ENCODE measurements at regions not wholly inside any gene's neighbourhood (a gene's known extent, or its start where the extent isn't known, plus 50 kb on each side); places are given as distances from the start of the nearest gene placed in this dataset.

DNA sequence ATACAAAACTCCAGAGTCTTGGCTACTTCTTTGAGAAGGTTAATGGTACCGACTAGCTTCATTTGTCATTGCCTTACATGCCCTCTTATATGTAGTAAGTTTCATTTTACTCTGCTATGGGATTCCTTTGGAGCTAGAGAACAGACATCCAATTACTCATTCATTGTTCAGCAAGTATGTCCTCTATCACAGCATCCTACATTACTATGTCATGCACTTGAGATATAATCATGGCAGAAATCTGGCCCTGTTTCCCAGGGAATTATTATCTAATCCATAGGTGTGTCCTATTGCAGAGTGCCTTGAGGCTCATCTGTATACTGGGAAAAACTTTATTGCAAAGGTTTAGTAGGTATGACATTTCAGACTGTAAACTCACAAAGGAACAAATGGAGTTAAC lies 333.1 kb upstream of the NECTIN3 start:
- Histone ChIP-seq H3K9me3 (replicated peaks; ENCODE audit: control insufficient read depth, insufficient read depth, low read depth, low read length) (no peaks in the 10 kb centered on the region), H3K27me3 (ENCODE audit: control insufficient read depth in 2 of 2, insufficient read depth in 2 of 2, low read length in 2 of 2) (no peaks in the 10 kb centered on the region), H4K20me1 (replicated peaks; ENCODE audit: control insufficient read depth, insufficient read depth, low read length) (no peaks in the 10 kb centered on the region), H3K36me3 (ENCODE audit: control insufficient read depth, insufficient read depth, low read length) (no peaks in the 10 kb centered on the region), H3K4me1 (replicated peaks in 1 of 2; ENCODE audit: control insufficient read depth in 2 of 2, insufficient read depth in 2 of 2, low read length in 2 of 2) (no peaks in the 10 kb centered on the region), H3K79me2 (ENCODE audit: control insufficient read depth, insufficient read depth, low read length) (no peaks in the 10 kb centered on the region), H2AFZ (ENCODE audit: low read depth, low read length) (no peak overlapping the region), H3K27ac (ENCODE audit: extremely low read depth, low read depth, low read length) (no peak overlapping the region), H3K4me3 (no peak overlapping the region), H3K4me2 (ENCODE audit: insufficient read depth, low read length) (no peak overlapping the region), H3K9ac (ENCODE audit: insufficient read depth in 1 of 2, low read depth in 2 of 2, low read length in 2 of 2) (no peak overlapping the region), H3K9me1 (ENCODE audit: control insufficient read depth, insufficient read depth, low read length) (no peaks in the 10 kb centered on the region)
- FAIRE-seq, result no peak
- ATAC-seq, result no peak
- in situ Hi-C loops (cut with MboI), result no loop called here
- CTCF ChIA-PET (ENCODE audit: low intra/inter-chr PET ratio), result no interaction called here
- BruUV-seq (replicated peaks), result no TSS peak
- intact Hi-C loops (cut with micrococcal nuclease), result no loop called here
- POLR2A ChIA-PET, result no interaction called here
- no peak for DNase-seq (ENCODE audit: extremely low read depth in 1 of 4, low spot score in 3 of 4)
- WGBS (ENCODE audit: insufficient coverage, low coverage, missing lambda C conversion rate), result 8% methylated on average over 1 of the region's 1 CpG
- TF ChIP-seq MTA1 (IDR thresholded peaks at IDR 0.05; ENCODE audit: borderline replicate concordance) (no peak), CHD1 (IDR thresholded peaks at IDR 0.05; ENCODE audit: low read length) (no peak)

DNA sequence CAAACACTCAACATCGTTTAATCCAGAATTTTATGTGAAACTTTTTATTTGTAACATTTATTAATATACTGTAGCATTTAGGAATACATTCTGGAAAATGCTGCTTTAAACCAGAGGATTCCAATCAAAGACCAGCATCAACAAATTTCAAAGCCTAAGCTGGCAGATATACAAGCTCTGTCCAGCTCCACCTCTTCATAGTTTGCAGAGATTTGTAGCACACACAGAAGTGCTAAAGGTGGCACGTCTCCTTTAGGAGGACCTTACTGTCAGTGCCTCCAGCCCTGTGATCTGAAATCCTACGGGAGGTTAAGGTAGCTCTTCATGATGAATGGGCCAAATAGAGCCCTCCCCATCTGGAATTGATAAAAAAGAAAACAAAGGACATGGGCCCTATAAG lies 329.7 kb upstream of the NECTIN3 start:
- Histone ChIP-seq H3K4me1 (replicated peaks in 1 of 2; ENCODE audit: control insufficient read depth in 2 of 2, insufficient read depth in 2 of 2, low read length in 2 of 2) (no peaks in the 10 kb centered on the region), H3K79me2 (ENCODE audit: control insufficient read depth, insufficient read depth, low read length) (no peaks in the 10 kb centered on the region), H2AFZ (ENCODE audit: low read depth, low read length) (no peak overlapping the region), H3K27ac (ENCODE audit: extremely low read depth, low read depth, low read length) (no peak overlapping the region), H3K4me2 (ENCODE audit: insufficient read depth, low read length) (no peak overlapping the region), H3K9me1 (ENCODE audit: control insufficient read depth, insufficient read depth, low read length) (no peaks in the 10 kb centered on the region), H3K9me3 (replicated peaks; ENCODE audit: control insufficient read depth, insufficient read depth, low read depth, low read length) (no peaks in the 10 kb centered on the region), H3K27me3 (ENCODE audit: control insufficient read depth in 2 of 2, insufficient read depth in 2 of 2, low read length in 2 of 2) (no peaks in the 10 kb centered on the region), H3K9ac (ENCODE audit: insufficient read depth in 1 of 2, low read depth in 2 of 2, low read length in 2 of 2) (no peak overlapping the region), H3K4me3 (no peak overlapping the region), H3K36me3 (ENCODE audit: control insufficient read depth, insufficient read depth, low read length) (no peaks in the 10 kb centered on the region), H4K20me1 (replicated peaks; ENCODE audit: control insufficient read depth, insufficient read depth, low read length) (no peaks in the 10 kb centered on the region)
- FAIRE-seq (no peak), DNase-seq (ENCODE audit: extremely low read depth in 1 of 4, low spot score in 3 of 4) (no peak), ATAC-seq (no peak)
- in situ Hi-C loops (cut with MboI), result no loop called here
- TF ChIP-seq STAT5A (IDR thresholded peaks at IDR 0.05; ENCODE audit: borderline replicate concordance, low read length) (no peak), ZNF197 (CRISPR knock-in tag; IDR thresholded peaks at IDR 0.05; ENCODE audit: low read depth) (no peak), PTRF (tag; IDR thresholded peaks at IDR 0.05) (no peak), RFX7 (CRISPR knock-in tag; IDR thresholded peaks at IDR 0.05) (no peak), ZKSCAN8 (CRISPR knock-in tag; IDR thresholded peaks at IDR 0.05) (no peak), HNRNPL (IDR thresholded peaks at IDR 0.05; ENCODE audit: low read depth, low read length) (no peak), PHTF2 (CRISPR knock-in tag; IDR thresholded peaks at IDR 0.05) (no peak)
- TF ChIP-seq, protein P1, sequence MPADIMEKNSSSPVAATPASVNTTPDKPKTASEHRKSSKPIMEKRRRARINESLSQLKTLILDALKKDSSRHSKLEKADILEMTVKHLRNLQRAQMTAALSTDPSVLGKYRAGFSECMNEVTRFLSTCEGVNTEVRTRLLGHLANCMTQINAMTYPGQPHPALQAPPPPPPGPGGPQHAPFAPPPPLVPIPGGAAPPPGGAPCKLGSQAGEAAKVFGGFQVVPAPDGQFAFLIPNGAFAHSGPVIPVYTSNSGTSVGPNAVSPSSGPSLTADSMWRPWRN (IDR thresholded peaks at IDR 0.05; ENCODE audit: low read depth), result no peak
- TF ChIP-seq, protein P2, sequence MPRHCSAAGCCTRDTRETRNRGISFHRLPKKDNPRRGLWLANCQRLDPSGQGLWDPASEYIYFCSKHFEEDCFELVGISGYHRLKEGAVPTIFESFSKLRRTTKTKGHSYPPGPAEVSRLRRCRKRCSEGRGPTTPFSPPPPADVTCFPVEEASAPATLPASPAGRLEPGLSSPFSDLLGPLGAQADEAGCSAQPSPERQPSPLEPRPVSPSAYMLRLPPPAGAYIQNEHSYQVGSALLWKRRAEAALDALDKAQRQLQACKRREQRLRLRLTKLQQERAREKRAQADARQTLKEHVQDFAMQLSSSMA (CRISPR knock-in tag; IDR thresholded peaks at IDR 0.05), result no peak
- TF ChIP-seq, protein P3, sequence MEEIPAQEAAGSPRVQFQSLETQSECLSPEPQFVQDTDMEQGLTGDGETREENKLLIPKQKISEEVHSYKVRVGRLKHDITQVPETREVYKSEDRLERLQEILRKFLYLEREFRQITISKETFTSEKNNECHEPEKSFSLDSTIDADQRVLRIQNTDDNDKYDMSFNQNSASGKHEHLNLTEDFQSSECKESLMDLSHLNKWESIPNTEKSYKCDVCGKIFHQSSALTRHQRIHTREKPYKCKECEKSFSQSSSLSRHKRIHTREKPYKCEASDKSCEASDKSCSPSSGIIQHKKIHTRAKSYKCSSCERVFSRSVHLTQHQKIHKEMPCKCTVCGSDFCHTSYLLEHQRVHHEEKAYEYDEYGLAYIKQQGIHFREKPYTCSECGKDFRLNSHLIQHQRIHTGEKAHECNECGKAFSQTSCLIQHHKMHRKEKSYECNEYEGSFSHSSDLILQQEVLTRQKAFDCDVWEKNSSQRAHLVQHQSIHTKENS (CRISPR knock-in tag; IDR thresholded peaks at IDR 0.05), result no peak
- TF ChIP-seq, protein P4, sequence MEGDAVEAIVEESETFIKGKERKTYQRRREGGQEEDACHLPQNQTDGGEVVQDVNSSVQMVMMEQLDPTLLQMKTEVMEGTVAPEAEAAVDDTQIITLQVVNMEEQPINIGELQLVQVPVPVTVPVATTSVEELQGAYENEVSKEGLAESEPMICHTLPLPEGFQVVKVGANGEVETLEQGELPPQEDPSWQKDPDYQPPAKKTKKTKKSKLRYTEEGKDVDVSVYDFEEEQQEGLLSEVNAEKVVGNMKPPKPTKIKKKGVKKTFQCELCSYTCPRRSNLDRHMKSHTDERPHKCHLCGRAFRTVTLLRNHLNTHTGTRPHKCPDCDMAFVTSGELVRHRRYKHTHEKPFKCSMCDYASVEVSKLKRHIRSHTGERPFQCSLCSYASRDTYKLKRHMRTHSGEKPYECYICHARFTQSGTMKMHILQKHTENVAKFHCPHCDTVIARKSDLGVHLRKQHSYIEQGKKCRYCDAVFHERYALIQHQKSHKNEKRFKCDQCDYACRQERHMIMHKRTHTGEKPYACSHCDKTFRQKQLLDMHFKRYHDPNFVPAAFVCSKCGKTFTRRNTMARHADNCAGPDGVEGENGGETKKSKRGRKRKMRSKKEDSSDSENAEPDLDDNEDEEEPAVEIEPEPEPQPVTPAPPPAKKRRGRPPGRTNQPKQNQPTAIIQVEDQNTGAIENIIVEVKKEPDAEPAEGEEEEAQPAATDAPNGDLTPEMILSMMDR (IDR thresholded peaks at IDR 0.05 in 2 of 3, conservative IDR thresholded peaks at IDR 0.05 in 1 of 3; ENCODE audit: insufficient read depth in 2 of 3, low read depth in 1 of 3, low read length in 3 of 3), result no peak
- BruUV-seq (replicated peaks), result no TSS peak
- intact Hi-C loops (cut with micrococcal nuclease), result no loop called here
- POLR2A ChIA-PET, result no interaction called here
- 0% methylated on average over 3 of the region's 3 CpGs for WGBS (ENCODE audit: insufficient coverage, low coverage, missing lambda C conversion rate)
- CTCF ChIA-PET (ENCODE audit: low intra/inter-chr PET ratio), result no interaction called here

All from K562 (cell line).